Thymus (tissue), 11 donors: ENCODE measurements at regions not wholly inside any gene's neighbourhood (a gene's known extent, or its start where the extent isn't known, plus 50 kb on each side); places are given as distances from the start of the nearest gene placed in this dataset.

Source experiments
- DNase-seq, 9 donors: peaks; one replicate each; pipeline ENCODE4 v3.0.0-alpha.2; 2013; ENCODE audit warnings: low spot score in 9 of 9, low read depth in 6 of 9, missing footprints in 1 of 9
- H3K27ac ChIP-seq, 2 donors: one replicate each; pipeline ENCODE4 v1.5.1; 2013; ENCODE audit warnings: control low read depth in 1 of 2, low read depth in 1 of 2, low read length in 1 of 2, mild to moderate bottlenecking in 1 of 2, moderate library complexity in 1 of 2
- H3K27me3 ChIP-seq, 2 donors: one replicate each; pipeline ENCODE4 v1.5.1; 2013; ENCODE audit warnings: low read length in 1 of 2; ENCODE audit not compliant: control insufficient read depth in 2 of 2, insufficient read depth in 1 of 2
- H3K36me3 ChIP-seq, 2 donors: one replicate each; pipeline ENCODE4 v1.5.1; 2013; ENCODE audit warnings: low read length in 1 of 2, mild to moderate bottlenecking in 1 of 2, moderate library complexity in 1 of 2; ENCODE audit not compliant: control insufficient read depth in 2 of 2, insufficient read depth in 2 of 2
- H3K4me1 ChIP-seq, 2 donors: one replicate each; pipeline ENCODE4 v1.5.1; 2013; ENCODE audit warnings: low read length in 2 of 2; ENCODE audit not compliant: control insufficient read depth in 2 of 2, insufficient read depth in 2 of 2
- H3K4me3 ChIP-seq, 2 donors: one replicate each; pipeline ENCODE4 v1.5.1; 2013; ENCODE audit warnings: low read length in 2 of 2, control low read depth in 1 of 2, mild to moderate bottlenecking in 1 of 2
- H3K9me3 ChIP-seq, 2 donors: one replicate each; pipeline ENCODE4 v1.5.1; 2013; ENCODE audit warnings: low read length in 1 of 2, mild to moderate bottlenecking in 1 of 2; ENCODE audit not compliant: control insufficient read depth in 2 of 2, insufficient read depth in 1 of 2
- WGBS: extraction: QIAGEN DNeasy Blood & Tissue Kit; methylation state at CpG from one replicate; pipeline ENCODE4 v1.1.7; 2013; 5-methylcytosine and 5-hydroxymethylcytosine counted together
- donor health status: healthy.

DNA sequence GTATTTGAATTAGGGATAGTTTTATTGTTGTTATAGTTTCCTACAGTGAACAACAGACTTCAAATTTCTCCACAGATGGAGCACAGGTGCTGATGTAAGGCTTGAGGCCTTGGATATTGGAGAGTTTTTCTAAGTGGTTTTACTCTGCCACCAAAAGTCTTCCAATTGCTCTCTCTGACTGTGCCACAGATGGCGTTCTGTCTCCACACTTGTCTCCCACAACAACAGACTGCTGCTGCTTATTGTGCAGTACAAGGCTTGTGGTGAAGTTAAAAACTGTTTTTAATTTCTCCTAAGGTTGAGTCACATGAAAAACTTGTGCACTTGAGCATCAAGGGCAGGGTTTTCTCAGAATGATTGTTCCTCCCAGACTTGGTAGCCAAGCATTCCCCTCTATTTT is 460.9 kb upstream of the KHDRBS2 start:
- H3K9me3 ChIP-seq: peaks cover 0 to 3% of the 10 kb centered on the region in 2 donors
- H3K4me3 ChIP-seq: no peak overlapping the region
- H3K4me1 ChIP-seq: no peaks in the 10 kb centered on the region
- no peak for DNase-seq
- no peaks in the 10 kb centered on the region for H3K36me3 ChIP-seq
- no peak overlapping the region for H3K27ac ChIP-seq
- 93% methylated on average over 1 of the region's 1 CpG for WGBS
- no peaks in the 10 kb centered on the region for H3K27me3 ChIP-seq

- Histone ChIP-seq H3K4me1 (no peaks in the 10 kb centered on the region), H3K27ac (no peak overlapping the region), H3K4me3 (no peak overlapping the region), H3K27me3 (no peaks in the 10 kb centered on the region), H3K36me3 (no peaks in the 10 kb centered on the region), H3K9me3 (peaks cover 0 to 3% of the 10 kb centered on the region in 2 donors)
- DNase-seq: no peak
Observed at GRCh38 chr6:62746161-62746560, 460.1 kb upstream of the KHDRBS2 start.

DNA sequence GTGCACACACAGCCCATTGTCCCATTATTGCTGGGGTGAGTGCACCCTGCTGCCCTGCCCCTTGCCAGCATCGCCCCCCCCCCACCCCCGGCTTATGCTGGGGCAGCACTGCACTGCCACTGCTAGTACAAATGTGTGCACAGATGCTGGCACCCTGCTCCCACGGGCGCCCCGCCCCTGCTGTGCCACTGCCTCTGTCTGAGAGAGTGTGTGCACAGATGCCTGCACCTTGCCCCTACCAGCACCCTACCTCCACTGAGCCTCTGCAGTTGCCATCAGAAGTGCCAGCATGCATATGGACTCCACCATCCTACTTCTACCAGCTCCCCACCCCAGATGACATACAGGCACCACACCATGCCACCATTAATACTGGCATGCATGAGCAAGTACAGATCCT is 454.6 kb upstream of the KHDRBS2 start:
- no peaks in the 10 kb centered on the region for H3K36me3 ChIP-seq
- H3K27ac ChIP-seq: no peak overlapping the region
- H3K27me3 ChIP-seq: no peaks in the 10 kb centered on the region
- H3K9me3 ChIP-seq: peaks cover 0 to 9% of the 10 kb centered on the region in 2 donors
- H3K4me1 ChIP-seq: no peaks in the 10 kb centered on the region
- WGBS: 96% methylated on average over 5 of the region's 5 CpGs
- no peak overlapping the region for H3K4me3 ChIP-seq
- no peak for DNase-seq

DNA sequence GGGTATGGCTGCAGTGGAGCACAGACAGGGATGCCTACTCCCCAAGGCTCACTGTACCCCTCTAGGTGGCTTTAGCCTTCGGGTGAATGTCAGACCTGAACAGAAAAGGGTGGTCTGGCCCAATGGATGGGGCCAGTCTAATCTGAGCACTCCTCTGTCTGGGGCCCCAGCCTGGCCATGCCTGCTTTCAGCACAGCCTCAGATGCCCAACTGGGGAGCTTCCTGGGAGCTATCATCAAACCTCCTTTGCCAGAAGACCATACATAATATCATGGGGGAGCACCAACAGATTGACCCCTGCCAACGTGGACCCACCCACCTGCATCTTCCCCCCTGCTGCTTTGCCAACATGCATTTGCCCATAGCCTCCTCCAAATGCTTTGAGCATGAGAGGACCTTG is 454.1 kb upstream of the KHDRBS2 start:
- WGBS: 78% methylated on average over 2 of the region's 2 CpGs
- Histone ChIP-seq H3K36me3 (no peaks in the 10 kb centered on the region), H3K4me1 (no peaks in the 10 kb centered on the region), H3K9me3 (peaks cover 0 to 9% of the 10 kb centered on the region in 2 donors), H3K27me3 (no peaks in the 10 kb centered on the region), H3K27ac (no peak overlapping the region), H3K4me3 (no peak overlapping the region)
- DNase-seq: no peak

DNA sequence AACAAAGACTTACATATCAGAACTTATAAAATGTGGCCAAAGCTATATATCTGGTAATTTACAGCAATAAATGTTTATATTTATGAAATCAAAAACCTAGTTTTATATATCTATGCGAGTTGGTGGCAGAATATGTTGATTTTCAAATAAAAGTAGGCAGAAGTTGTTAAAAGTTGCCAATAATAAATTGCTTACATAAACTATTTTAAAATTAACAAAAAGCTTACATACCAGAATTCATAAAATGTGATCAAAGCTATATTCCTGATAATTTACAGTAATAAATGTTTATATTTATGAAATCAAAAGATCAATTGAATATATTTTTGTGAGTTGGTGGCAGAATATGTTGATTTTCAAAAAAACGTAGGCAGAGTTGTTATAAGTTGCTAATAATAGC is 451.8 kb upstream of the KHDRBS2 start:
- WGBS: 92% methylated on average over 2 of the region's 2 CpGs
- Histone ChIP-seq H3K4me1 (no peaks in the 10 kb centered on the region), H3K27me3 (no peaks in the 10 kb centered on the region), H3K9me3 (peaks cover 0 to 9% of the 10 kb centered on the region in 2 donors), H3K27ac (no peak overlapping the region), H3K4me3 (no peak overlapping the region), H3K36me3 (no peaks in the 10 kb centered on the region)
- no peak for DNase-seq

DNA sequence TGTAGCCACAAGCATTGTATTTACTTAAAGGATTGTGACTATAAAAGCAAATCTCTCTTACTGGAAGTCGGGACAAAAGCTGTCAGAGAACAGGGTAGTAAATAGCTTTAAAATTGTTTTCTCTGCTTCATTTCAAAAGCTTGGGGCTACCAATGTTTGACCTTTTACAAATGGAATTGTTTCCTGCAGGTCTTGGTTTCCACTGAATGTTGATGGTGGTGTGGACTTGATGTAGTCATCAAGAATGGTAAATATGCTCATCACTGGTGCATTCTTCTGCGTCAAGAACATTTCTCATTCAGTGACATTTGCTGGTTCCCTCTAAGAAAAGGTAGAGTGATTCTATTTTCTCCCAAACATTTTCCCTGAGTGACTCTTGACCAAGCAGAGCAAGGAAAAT is 435.4 kb upstream of the KHDRBS2 start:
- Histone ChIP-seq H3K4me1 (no peaks in the 10 kb centered on the region), H3K4me3 (no peak overlapping the region), H3K27me3 (no peaks in the 10 kb centered on the region), H3K36me3 (no peaks in the 10 kb centered on the region), H3K9me3 (no peaks in the 10 kb centered on the region), H3K27ac (no peak overlapping the region)
- DNase-seq: no peak
- 85% methylated on average over 2 of the region's 2 CpGs for WGBS

- H3K27ac ChIP-seq: no peak overlapping the region
- 62% methylated on average over 3 of the region's 3 CpGs for WGBS
Observed at GRCh38 chr6:62716719-62717118, 430.7 kb upstream of the KHDRBS2 start.

GRCh38 chr6:62714112-62714511 is 428.1 kb upstream of the KHDRBS2 start:
- no peaks in the 10 kb centered on the region for H3K27me3 ChIP-seq
- DNase-seq: no peak
- no peaks in the 10 kb centered on the region for H3K4me1 ChIP-seq
- H3K27ac ChIP-seq: no peak overlapping the region
- H3K9me3 ChIP-seq: peaks cover 0 to 16% of the 10 kb centered on the region in 2 donors
- H3K36me3 ChIP-seq: no peaks in the 10 kb centered on the region
- H3K4me3 ChIP-seq: no peak overlapping the region

More at GRCh38 chr6:62716719-62717118, 430.7 kb upstream of the KHDRBS2 start:
- H3K27me3 ChIP-seq: no peaks in the 10 kb centered on the region
- H3K9me3 ChIP-seq: no peaks in the 10 kb centered on the region
- H3K4me1 ChIP-seq: no peaks in the 10 kb centered on the region
- H3K36me3 ChIP-seq: no peaks in the 10 kb centered on the region
- no peak for DNase-seq
- no peak overlapping the region for H3K4me3 ChIP-seq

DNA sequence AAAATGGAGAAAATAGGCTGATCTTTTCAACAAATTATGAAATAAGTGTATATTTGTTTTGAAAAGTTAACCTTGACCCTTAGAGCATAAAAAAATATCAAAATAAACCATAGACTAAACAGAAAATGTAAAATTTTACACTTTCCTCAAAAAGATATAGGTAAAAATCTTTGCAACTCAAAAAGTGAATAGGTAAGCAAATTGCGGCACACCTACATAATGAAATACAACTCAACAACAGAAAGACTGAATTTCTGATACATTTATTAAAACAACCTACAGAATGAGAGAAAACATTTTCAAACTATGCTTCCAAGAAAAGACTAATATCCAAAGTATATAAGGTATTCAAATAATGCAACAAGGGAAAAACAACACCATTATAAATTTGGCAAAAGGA is 425.7 kb upstream of the KHDRBS2 start:
- H3K9me3 ChIP-seq: peaks cover 1 to 27% of the 10 kb centered on the region in 2 donors
- no peak overlapping the region for H3K27ac ChIP-seq
- WGBS: 96% methylated on average over 1 of the region's 1 CpG

DNA sequence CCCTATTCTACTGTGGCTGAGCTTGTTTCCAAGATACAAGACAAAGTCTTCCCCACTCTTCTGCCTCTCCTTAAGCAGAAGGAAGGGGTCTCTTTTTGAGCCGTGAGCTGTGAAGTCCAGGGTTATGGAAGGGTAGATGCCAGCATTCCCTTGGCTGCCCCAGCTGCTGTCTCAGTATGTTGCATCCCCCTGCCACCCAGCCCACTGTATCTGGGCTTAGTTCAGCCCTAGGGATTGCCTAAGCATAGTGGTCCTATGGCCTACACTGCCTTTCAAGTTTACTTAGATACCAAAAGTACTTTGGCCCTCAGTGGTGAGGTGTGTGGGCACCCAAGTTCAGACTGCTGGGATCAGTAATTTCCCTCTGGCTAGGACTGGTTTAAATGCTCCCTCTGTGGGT is 421.9 kb upstream of the KHDRBS2 start:
- no peak for DNase-seq
- H3K36me3 ChIP-seq: no peaks in the 10 kb centered on the region
- H3K9me3 ChIP-seq: peaks cover 1 to 27% of the 10 kb centered on the region in 2 donors
- no peaks in the 10 kb centered on the region for H3K27me3 ChIP-seq
- no peak overlapping the region for H3K27ac ChIP-seq
- no peaks in the 10 kb centered on the region for H3K4me1 ChIP-seq
- no peak overlapping the region for H3K4me3 ChIP-seq
- 91% methylated on average over 1 of the region's 1 CpG for WGBS

More for the DNA sequence above, 425.7 kb upstream of the KHDRBS2 start:
- no peaks in the 10 kb centered on the region for H3K36me3 ChIP-seq
- no peaks in the 10 kb centered on the region for H3K4me1 ChIP-seq
- no peak for DNase-seq
- H3K27me3 ChIP-seq: no peaks in the 10 kb centered on the region
- no peak overlapping the region for H3K4me3 ChIP-seq
